Prostate gland (tissue), 2 donors: ENCODE measurements at regions not wholly inside any gene's neighbourhood (a gene's known extent, or its start where the extent isn't known, plus 50 kb on each side); places are given as distances from the start of the nearest gene placed in this dataset.

Experiments
- CTCF ChIP-seq, 4 experiments: fragments of 200-600 bp in 2 of 4; fragments of 450-650 bp in 2 of 4; sonication (generic) in 2 of 4; IDR thresholded peaks; 1 replicate in 3 of 4; 2 replicates in 1 of 4; pipeline ENCODE4 v1.5.1; 2016 to 2019; ENCODE audit warnings: antibody characterized with exemption in 4 of 4, mild to moderate bottlenecking in 2 of 4, moderate library complexity in 2 of 4
- POLR2A ChIP-seq: fragments of 450-650 bp; IDR thresholded peaks from one replicate; pipeline ENCODE4 v1.6.1; 2016; ENCODE audit warnings: antibody characterized with exemption, mild to moderate bottlenecking
- POLR2AphosphoS5 ChIP-seq: sonication (generic); formaldehyde crosslinking; IDR thresholded peaks from one replicate; pipeline ENCODE4 v1.6.1; 2017; ENCODE audit warnings: antibody characterized with exemption

GRCh38 chr3:25143356-25144025 is 284.6 kb upstream of the RARB start:
- TF ChIP-seq CTCF (IDR thresholded peaks at IDR 0.05) (no peak), POLR2A (no peak), POLR2AphosphoS5 (no peak)
